ENCODE measurements at regions not wholly inside any gene's neighbourhood (a gene's known extent, or its start where the extent isn't known, plus 50 kb on each side); places are given as distances from the start of the nearest gene placed in this dataset.

GRCh38 chr5:93151121-93151520, 429.9 kb downstream of the NR2F1-AS1 start:
- H3K4me3 ChIP-seq (replicated peaks; ENCODE audit: low read depth, low read length): no peak overlapping the region
- DNase-seq (ENCODE audit: low read depth): peak; percentile 39
- no peak for TF ChIP-seq CTCF (IDR thresholded peaks at IDR 0.05; ENCODE audit: low read length, missing control alignments)

- no peak for DNase-seq (ENCODE audit: low read depth)
- no peak for TF ChIP-seq CTCF (IDR thresholded peaks at IDR 0.05; ENCODE audit: low read length, missing control alignments)
- no peak overlapping the region for H3K4me3 ChIP-seq (replicated peaks; ENCODE audit: low read depth, low read length)
These were observed 430.6 kb downstream of the NR2F1-AS1 start for GRCh38 chr5:93150311-93151012.

- H3K4me3 ChIP-seq (replicated peaks; ENCODE audit: low read depth, low read length): no peak overlapping the region
- peak; percentile 17 for DNase-seq (ENCODE audit: low read depth)
- no peak for TF ChIP-seq CTCF (IDR thresholded peaks at IDR 0.05; ENCODE audit: low read length, missing control alignments)
These were observed 435.3 kb downstream of the NR2F1-AS1 start for GRCh38 chr5:93145767-93146166.

- TF ChIP-seq CTCF (IDR thresholded peaks at IDR 0.05; ENCODE audit: low read length, missing control alignments): no peak
- DNase-seq (ENCODE audit: low read depth): no peak
- no peak overlapping the region for H3K4me3 ChIP-seq (replicated peaks; ENCODE audit: low read depth, low read length)
These were observed 436.0 kb downstream of the NR2F1-AS1 start for GRCh38 chr5:93145019-93145418.

GRCh38 chr5:93141969-93142368, 439.1 kb downstream of the NR2F1-AS1 start:
- no peak overlapping the region for H3K4me3 ChIP-seq (replicated peaks; ENCODE audit: low read depth, low read length)
- TF ChIP-seq CTCF (IDR thresholded peaks at IDR 0.05; ENCODE audit: low read length, missing control alignments): no peak
- DNase-seq (ENCODE audit: low read depth): no peak

GRCh38 chr5:93130624-93131490, 450.2 kb downstream of the NR2F1-AS1 start:
- no peak for DNase-seq (ENCODE audit: low read depth)
- no peak overlapping the region for H3K4me3 ChIP-seq (replicated peaks; ENCODE audit: low read depth, low read length)
- TF ChIP-seq CTCF (IDR thresholded peaks at IDR 0.05; ENCODE audit: low read length, missing control alignments): no peak
